ENCODE measurements at regions not wholly inside any gene's neighbourhood (a gene's known extent, or its start where the extent isn't known, plus 50 kb on each side); places are given as distances from the start of the nearest gene placed in this dataset.

GRCh38 chr13:93025984-93026383 lies 200.6 kb upstream of the GPC6 start:
- DNase-seq (ENCODE audit: low spot score, unreplicated experiment), result no peak
- Mint-ChIP-seq H3K27me3 (no peaks in the 10 kb centered on the region), H3K4me1 (ENCODE audit: low read depth) (peaks cover 3% of the 10 kb centered on the region), H3K9me3 (ENCODE audit: low read depth) (no peaks in the 10 kb centered on the region), H3K27ac (no peak overlapping the region), H3K4me3 (ENCODE audit: low read depth) (no peak overlapping the region), H3K36me3 (ENCODE audit: insufficient read depth) (no peaks in the 10 kb centered on the region)
- no peak for TF ChIP-seq CTCF (IDR thresholded peaks at IDR 0.05; ENCODE audit: unreplicated experiment)

GRCh38 chr13:93029536-93029935 lies 197.1 kb upstream of the GPC6 start:
- no peak overlapping the region for H3K27ac Mint-ChIP-seq
- H3K9me3 Mint-ChIP-seq (ENCODE audit: low read depth), result no peaks in the 10 kb centered on the region
- H3K36me3 Mint-ChIP-seq (ENCODE audit: insufficient read depth), result no peaks in the 10 kb centered on the region
- DNase-seq (ENCODE audit: low spot score, unreplicated experiment), result no peak
- TF ChIP-seq CTCF (IDR thresholded peaks at IDR 0.05; ENCODE audit: unreplicated experiment), result no peak
- peaks cover 4% of the 10 kb centered on the region for H3K4me1 Mint-ChIP-seq (ENCODE audit: low read depth)
- H3K4me3 Mint-ChIP-seq (ENCODE audit: low read depth), result no peak overlapping the region
- no peaks in the 10 kb centered on the region for H3K27me3 Mint-ChIP-seq

- peaks cover 18% of the 10 kb centered on the region for H3K9me3 Mint-ChIP-seq (ENCODE audit: low read depth)
- no peak overlapping the region for H3K27ac Mint-ChIP-seq
- H3K27me3 Mint-ChIP-seq, result no peaks in the 10 kb centered on the region
- H3K4me3 Mint-ChIP-seq (ENCODE audit: low read depth), result no peak overlapping the region
- H3K4me1 Mint-ChIP-seq (ENCODE audit: low read depth), result peaks cover 5% of the 10 kb centered on the region
- DNase-seq (ENCODE audit: low spot score, unreplicated experiment), result no peak
- TF ChIP-seq CTCF (IDR thresholded peaks at IDR 0.05; ENCODE audit: unreplicated experiment), result no peak
- peaks cover 3% of the 10 kb centered on the region for H3K36me3 Mint-ChIP-seq (ENCODE audit: insufficient read depth)
Observed at GRCh38 chr13:93036380-93036779, 190.2 kb upstream of the GPC6 start.

- Mint-ChIP-seq H3K9me3 (ENCODE audit: low read depth) (peaks cover 18% of the 10 kb centered on the region), H3K27ac (peak overlapping the region; percentile 79), H3K4me1 (ENCODE audit: low read depth) (peaks cover 7% of the 10 kb centered on the region), H3K27me3 (no peaks in the 10 kb centered on the region), H3K36me3 (ENCODE audit: insufficient read depth) (peaks cover 3% of the 10 kb centered on the region), H3K4me3 (ENCODE audit: low read depth) (no peak overlapping the region)
- DNase-seq (ENCODE audit: low spot score, unreplicated experiment), result no peak
- TF ChIP-seq CTCF (IDR thresholded peaks at IDR 0.05; ENCODE audit: unreplicated experiment), result no peak
Observed at GRCh38 chr13:93037780-93038179, 188.8 kb upstream of the GPC6 start.

GRCh38 chr13:93038187-93038586 lies 188.4 kb upstream of the GPC6 start:
- Mint-ChIP-seq H3K4me3 (ENCODE audit: low read depth) (no peak overlapping the region), H3K36me3 (ENCODE audit: insufficient read depth) (peaks cover 3% of the 10 kb centered on the region), H3K27ac (peak overlapping the region; percentile 79), H3K4me1 (ENCODE audit: low read depth) (peaks cover 7% of the 10 kb centered on the region), H3K9me3 (ENCODE audit: low read depth) (peaks cover 18% of the 10 kb centered on the region), H3K27me3 (no peaks in the 10 kb centered on the region)
- DNase-seq (ENCODE audit: low spot score, unreplicated experiment), result no peak
- TF ChIP-seq CTCF (IDR thresholded peaks at IDR 0.05; ENCODE audit: unreplicated experiment), result no peak

Data from progenitor cell of endocrine pancreas (in vitro differentiated cells).